ENCODE measurements at regions not wholly inside any gene's neighbourhood (a gene's known extent, or its start where the extent isn't known, plus 50 kb on each side); places are given as distances from the start of the nearest gene placed in this dataset.

DNA sequence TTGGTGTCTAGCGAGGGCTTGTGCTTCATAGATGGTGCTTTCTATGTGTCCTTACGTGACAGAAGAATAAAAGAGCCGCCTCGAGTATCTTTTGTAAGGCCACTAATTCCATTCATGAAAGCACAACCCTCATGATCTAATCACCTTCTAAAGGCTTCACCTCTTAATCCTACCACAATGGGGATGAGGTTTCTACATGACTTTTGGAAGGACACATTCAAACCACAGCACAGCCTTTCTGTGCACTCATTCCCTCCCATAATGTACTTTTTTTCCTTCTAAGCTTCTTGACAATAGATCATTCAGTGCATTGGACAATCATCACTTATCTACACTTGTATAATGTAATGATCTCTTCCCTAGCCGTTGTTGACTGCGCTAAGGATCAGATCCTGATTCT, 774.8 kb downstream of the BRINP1 start:
- Histone ChIP-seq H2AFZ (ENCODE audit: low read length) (no peak overlapping the region), H3K56ac (ENCODE audit: insufficient read length, low read depth, low read length) (no peak overlapping the region), H3K4ac (ENCODE audit: low read depth, low read length) (no peak overlapping the region), H2BK20ac (ENCODE audit: low read depth, low read length, poor library complexity, severe bottlenecking) (no peak overlapping the region), H3K23me2 (ENCODE audit: insufficient read length, low read depth, low read length, poor library complexity, severe bottlenecking) (no peaks in the 10 kb centered on the region), H4K20me1 (ENCODE audit: control insufficient read depth, insufficient read depth, insufficient read length) (no peaks in the 10 kb centered on the region), H4K5ac (ENCODE audit: insufficient read length, low read depth, low read length) (no peak overlapping the region), H3K4me2 (ENCODE audit: insufficient read depth, insufficient read length, low read length) (no peak overlapping the region), H3T11ph (ENCODE audit: low read length) (no peak overlapping the region), H2BK15ac (ENCODE audit: low read depth, low read length) (no peak overlapping the region), H4K8ac (replicated peaks; ENCODE audit: insufficient read length, low read depth, low read length) (no peak overlapping the region), H2BK12ac (ENCODE audit: insufficient read length, low read depth, low read length) (no peak overlapping the region), H3K27me3 (ENCODE audit: insufficient read depth, low read length) (no peaks in the 10 kb centered on the region), H3K79me2 (ENCODE audit: insufficient read depth, low read length) (no peaks in the 10 kb centered on the region), H3K79me1 (ENCODE audit: insufficient read depth, low read depth, low read length, poor library complexity, severe bottlenecking) (no peaks in the 10 kb centered on the region), H3K4me1 (ENCODE audit: insufficient read depth, low read length) (no peaks in the 10 kb centered on the region), H3K23ac (ENCODE audit: insufficient read length, low read depth, low read length) (no peak overlapping the region), H3K27ac (ENCODE audit: insufficient read length, low read depth, low read length) (no peak overlapping the region), H3K9ac (ENCODE audit: extremely low read depth, insufficient read length, low read length) (no peak overlapping the region), H2BK5ac (ENCODE audit: insufficient read length, low read length) (no peak overlapping the region), H2BK120ac (ENCODE audit: low read depth, low read length, poor library complexity, severe bottlenecking) (no peak overlapping the region), H2AK5ac (ENCODE audit: insufficient read length, low read length) (no peak overlapping the region), H3K9me3 (ENCODE audit: control insufficient read depth, low read depth, low read length) (no peaks in the 10 kb centered on the region), H4K91ac (ENCODE audit: insufficient read length, low read depth, low read length) (no peak overlapping the region), H3K18ac (ENCODE audit: insufficient read length, low read depth, low read length) (no peak overlapping the region), H3K14ac (ENCODE audit: insufficient read depth, low read length) (no peak overlapping the region)
- Mint-ChIP-seq H3K4me3 (no peak overlapping the region), H3K27me3 (ENCODE audit: low read depth) (no peaks in the 10 kb centered on the region), H3K27ac (no peak overlapping the region), H3K9me3 (no peaks in the 10 kb centered on the region), H3K36me3 (ENCODE audit: insufficient read depth in 1 of 3, low read depth in 3 of 3) (no peaks in the 10 kb centered on the region), H3K4me1 (peaks cover 2 to 10% of the 10 kb centered on the region in 2 experiments; a peak in 3 of 4 replicates)
- TF ChIP-seq, protein P1, sequence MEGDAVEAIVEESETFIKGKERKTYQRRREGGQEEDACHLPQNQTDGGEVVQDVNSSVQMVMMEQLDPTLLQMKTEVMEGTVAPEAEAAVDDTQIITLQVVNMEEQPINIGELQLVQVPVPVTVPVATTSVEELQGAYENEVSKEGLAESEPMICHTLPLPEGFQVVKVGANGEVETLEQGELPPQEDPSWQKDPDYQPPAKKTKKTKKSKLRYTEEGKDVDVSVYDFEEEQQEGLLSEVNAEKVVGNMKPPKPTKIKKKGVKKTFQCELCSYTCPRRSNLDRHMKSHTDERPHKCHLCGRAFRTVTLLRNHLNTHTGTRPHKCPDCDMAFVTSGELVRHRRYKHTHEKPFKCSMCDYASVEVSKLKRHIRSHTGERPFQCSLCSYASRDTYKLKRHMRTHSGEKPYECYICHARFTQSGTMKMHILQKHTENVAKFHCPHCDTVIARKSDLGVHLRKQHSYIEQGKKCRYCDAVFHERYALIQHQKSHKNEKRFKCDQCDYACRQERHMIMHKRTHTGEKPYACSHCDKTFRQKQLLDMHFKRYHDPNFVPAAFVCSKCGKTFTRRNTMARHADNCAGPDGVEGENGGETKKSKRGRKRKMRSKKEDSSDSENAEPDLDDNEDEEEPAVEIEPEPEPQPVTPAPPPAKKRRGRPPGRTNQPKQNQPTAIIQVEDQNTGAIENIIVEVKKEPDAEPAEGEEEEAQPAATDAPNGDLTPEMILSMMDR (conservative IDR thresholded peaks at IDR 0.05) = no peak
- WGBS (ENCODE audit: extremely low coverage, insufficient read length, low lambda C conversion rate) = no CpG with 5 or more reads among the region's 6 CpGs
- DNase-seq = no peak

All from H9 (cell line).